ENCODE measurements at regions not wholly inside any gene's neighbourhood (a gene's known extent, or its start where the extent isn't known, plus 50 kb on each side); places are given as distances from the start of the nearest gene placed in this dataset.
A peak's percentile ranks its signal among the peaks of the same experiment; 100 is the strongest.

- ATAC-seq (no peak), DNase-seq (no peak)
- Mint-ChIP-seq H3K4me1 (no peaks in the 10 kb centered on the region), H3K4me3 (no peak overlapping the region), H3K27ac (no peak overlapping the region), H3K9me3 (peaks cover 0 to 7% of the 10 kb centered on the region in 2 donors), H3K27me3 (peaks cover 10% of the 10 kb centered on the region)
These were observed 303.5 kb downstream of the SPRY1 start for GRCh38 chr4:123699880-123700771.

- DNase-seq (no peak), ATAC-seq (no peak)
- Mint-ChIP-seq H3K27ac (no peak overlapping the region), H3K4me1 (no peaks in the 10 kb centered on the region), H3K27me3 (peaks cover 10% of the 10 kb centered on the region), H3K9me3 (peaks cover 0 to 7% of the 10 kb centered on the region in 2 donors), H3K4me3 (no peak overlapping the region)
These were observed 304.6 kb downstream of the SPRY1 start for GRCh38 chr4:123701131-123701575.

- H3K27ac Mint-ChIP-seq = no peak overlapping the region
- peaks cover 7 to 17% of the 10 kb centered on the region in 2 donors for H3K9me3 Mint-ChIP-seq
- no peak for DNase-seq
- no peaks in the 10 kb centered on the region for H3K4me1 Mint-ChIP-seq
- H3K27me3 Mint-ChIP-seq = peaks cover 8% of the 10 kb centered on the region
- ATAC-seq = no peak
- no peak overlapping the region for H3K4me3 Mint-ChIP-seq
These were observed 308.8 kb downstream of the SPRY1 start for GRCh38 chr4:123705419-123705818.

GRCh38 chr4:123706973-123707372 lies 310.4 kb downstream of the SPRY1 start:
- no peaks in the 10 kb centered on the region for H3K4me1 Mint-ChIP-seq
- DNase-seq (no peak), ATAC-seq (no peak)
- H3K4me3 Mint-ChIP-seq = no peak overlapping the region
- H3K27ac Mint-ChIP-seq = no peak overlapping the region
- peaks cover 9% of the 10 kb centered on the region for H3K27me3 Mint-ChIP-seq
- H3K9me3 Mint-ChIP-seq = peaks cover 7 to 17% of the 10 kb centered on the region in 2 donors

- DNase-seq (no peak), ATAC-seq (no peak)
- Mint-ChIP-seq H3K4me1 (no peaks in the 10 kb centered on the region), H3K27me3 (peaks cover 16% of the 10 kb centered on the region), H3K9me3 (peaks cover 13 to 17% of the 10 kb centered on the region in 2 donors), H3K4me3 (no peak overlapping the region), H3K27ac (no peak overlapping the region)
These were observed 312.3 kb downstream of the SPRY1 start for GRCh38 chr4:123708902-123709301.

- H3K27ac Mint-ChIP-seq = no peak overlapping the region
- no peaks in the 10 kb centered on the region for H3K4me1 Mint-ChIP-seq
- peaks cover 13 to 17% of the 10 kb centered on the region in 2 donors for H3K9me3 Mint-ChIP-seq
- H3K27me3 Mint-ChIP-seq = peaks cover 16% of the 10 kb centered on the region
- DNase-seq = no peak
- no peak for ATAC-seq
- H3K4me3 Mint-ChIP-seq = no peak overlapping the region
These were observed 312.7 kb downstream of the SPRY1 start for GRCh38 chr4:123709336-123709735.

GRCh38 chr4:123731035-123731434 lies 334.4 kb downstream of the SPRY1 start:
- Mint-ChIP-seq H3K9me3 (peaks cover 0 to 8% of the 10 kb centered on the region in 2 donors), H3K4me1 (no peaks in the 10 kb centered on the region), H3K27me3 (peaks cover 18% of the 10 kb centered on the region), H3K4me3 (no peak overlapping the region), H3K27ac (no peak overlapping the region)
- no peak for ATAC-seq
- no peak for DNase-seq

GRCh38 chr4:123737156-123737555 lies 340.6 kb downstream of the SPRY1 start:
- H3K9me3 Mint-ChIP-seq = peaks cover 0 to 8% of the 10 kb centered on the region in 2 donors
- H3K27ac Mint-ChIP-seq = no peak overlapping the region
- peaks cover 4% of the 10 kb centered on the region for H3K27me3 Mint-ChIP-seq
- ATAC-seq (no peak), DNase-seq (no peak)
- H3K4me3 Mint-ChIP-seq = no peak overlapping the region
- no peaks in the 10 kb centered on the region for H3K4me1 Mint-ChIP-seq

- Mint-ChIP-seq H3K27me3 (no peaks in the 10 kb centered on the region), H3K4me3 (no peak overlapping the region), H3K4me1 (no peaks in the 10 kb centered on the region), H3K9me3 (peaks cover 0 to 3% of the 10 kb centered on the region in 2 donors), H3K27ac (no peak overlapping the region)
- DNase-seq = no peak
- ATAC-seq = no peak
These were observed 343.2 kb downstream of the SPRY1 start for GRCh38 chr4:123739806-123740205.

- Mint-ChIP-seq H3K4me1 (no peaks in the 10 kb centered on the region), H3K27me3 (peaks cover 4% of the 10 kb centered on the region), H3K27ac (no peak overlapping the region), H3K4me3 (no peak overlapping the region), H3K9me3 (no peaks in the 10 kb centered on the region)
- no peak for ATAC-seq
- DNase-seq = no peak
These were observed 343.6 kb downstream of the SPRY1 start for GRCh38 chr4:123740236-123740635.

- Mint-ChIP-seq H3K4me1 (no peaks in the 10 kb centered on the region), H3K27ac (no peak overlapping the region), H3K27me3 (peaks cover 15% of the 10 kb centered on the region), H3K9me3 (no peaks in the 10 kb centered on the region), H3K4me3 (no peak overlapping the region)
- no peak for DNase-seq
- no peak for ATAC-seq
These were observed 345.3 kb downstream of the SPRY1 start for GRCh38 chr4:123741906-123742305.

- Mint-ChIP-seq H3K9me3 (no peaks in the 10 kb centered on the region), H3K27me3 (peaks cover 27% of the 10 kb centered on the region), H3K4me1 (no peaks in the 10 kb centered on the region), H3K4me3 (no peak overlapping the region), H3K27ac (no peak overlapping the region)
- ATAC-seq = no peak
- no peak for DNase-seq
These were observed 347.3 kb downstream of the SPRY1 start for GRCh38 chr4:123743848-123744247.

- peak in 1 of 2 donors; percentile 1 for DNase-seq
- no peaks in the 10 kb centered on the region for H3K4me1 Mint-ChIP-seq
- H3K9me3 Mint-ChIP-seq = no peaks in the 10 kb centered on the region
- ATAC-seq = no peak
- peaks cover 27% of the 10 kb centered on the region for H3K27me3 Mint-ChIP-seq
- no peak overlapping the region for H3K27ac Mint-ChIP-seq
- H3K4me3 Mint-ChIP-seq = peak overlapping the region; percentile 38 to 53
These were observed 348.2 kb downstream of the SPRY1 start for GRCh38 chr4:123744664-123745290.

- H3K9me3 Mint-ChIP-seq = no peaks in the 10 kb centered on the region
- H3K4me3 Mint-ChIP-seq = no peak overlapping the region
- H3K4me1 Mint-ChIP-seq = no peaks in the 10 kb centered on the region
These were observed 350.4 kb downstream of the SPRY1 start for GRCh38 chr4:123747016-123747415.

GRCh38 chr4:123748806-123749205 lies 352.2 kb downstream of the SPRY1 start:
- Mint-ChIP-seq H3K4me1 (no peaks in the 10 kb centered on the region), H3K27ac (no peak overlapping the region), H3K27me3 (peaks cover 27% of the 10 kb centered on the region), H3K4me3 (no peak overlapping the region), H3K9me3 (no peaks in the 10 kb centered on the region)
- ATAC-seq (no peak), DNase-seq (no peak)

More at GRCh38 chr4:123747016-123747415, 350.4 kb downstream of the SPRY1 start:
- H3K27ac Mint-ChIP-seq = no peak overlapping the region
- H3K27me3 Mint-ChIP-seq = peaks cover 27% of the 10 kb centered on the region
- ATAC-seq = no peak
- no peak for DNase-seq

GRCh38 chr4:123749383-123749782 lies 352.8 kb downstream of the SPRY1 start:
- DNase-seq = no peak
- H3K4me3 Mint-ChIP-seq = no peak overlapping the region
- H3K27ac Mint-ChIP-seq = no peak overlapping the region
- ATAC-seq = no peak
- H3K4me1 Mint-ChIP-seq = no peaks in the 10 kb centered on the region
- peaks cover 27% of the 10 kb centered on the region for H3K27me3 Mint-ChIP-seq
- no peaks in the 10 kb centered on the region for H3K9me3 Mint-ChIP-seq

Measured in stimulated activated naive CD8-positive, alpha-beta T cell treated with anti-CD3 and anti-CD28 coated beads, Interleukin-15, amount 100 ng/mL, for 72 hours (primary cell).